Mesenteric fat pad (tissue), 1 donor: ENCODE measurements at regions not wholly inside any gene's neighbourhood (a gene's known extent, or its start where the extent isn't known, plus 50 kb on each side); places are given as distances from the start of the nearest gene placed in this dataset.
"Not testable (repeated sequence)": the region's sequence is repeated elsewhere in the genome, so short reads cannot be mapped to it uniquely, and the experiment has no call there.

Experiments used
- DNase-seq: peaks from one replicate; pipeline ENCODE4 v3.0.0-alpha.2; 2020; ENCODE audit warnings: low spot score
- donor health status: DM: yes; HTN: yes; CAD: no.

- peak; percentile 88 for DNase-seq
These were observed 562.7 kb upstream of the WSB1 start for GRCh38 chr17:26731005-26731921.

- peak; percentile 90 for DNase-seq
These were observed 562.0 kb upstream of the WSB1 start for GRCh38 chr17:26731926-26732325.

- not testable (repeated sequence) for DNase-seq
These were observed 559.1 kb upstream of the WSB1 start for GRCh38 chr17:26734775-26735174.

GRCh38 chr17:26735977-26736376, 557.9 kb upstream of the WSB1 start:
- not testable (repeated sequence) for DNase-seq

GRCh38 chr17:26765860-26766709, 527.8 kb upstream of the WSB1 start:
- peak; percentile 80 for DNase-seq

- DNase-seq, result peak; percentile 60
These were observed 527.2 kb upstream of the WSB1 start for GRCh38 chr17:26766743-26767142.

- peak; percentile 49 for DNase-seq
These were observed 520.4 kb upstream of the WSB1 start for GRCh38 chr17:26773189-26774188.

- DNase-seq, result peak; percentile 83
These were observed 519.4 kb upstream of the WSB1 start for GRCh38 chr17:26774291-26775218.

GRCh38 chr17:26775219-26775822, 518.6 kb upstream of the WSB1 start:
- DNase-seq, result peak; percentile 72

GRCh38 chr17:26780187-26780814, 513.6 kb upstream of the WSB1 start:
- peak; percentile 88 for DNase-seq

- DNase-seq, result no peak
These were observed 511.8 kb upstream of the WSB1 start for GRCh38 chr17:26782153-26782552.

GRCh38 chr17:26792486-26792885, 501.4 kb upstream of the WSB1 start:
- DNase-seq, result no peak

GRCh38 chr17:26807024-26807423, 486.9 kb upstream of the WSB1 start:
- no peak for DNase-seq

GRCh38 chr17:26809033-26809432, 484.9 kb upstream of the WSB1 start:
- no peak for DNase-seq

- no peak for DNase-seq
These were observed 475.2 kb upstream of the WSB1 start for GRCh38 chr17:26818736-26819135.
